VCaP (cell line): ENCODE measurements at regions not wholly inside any gene's neighbourhood (a gene's known extent, or its start where the extent isn't known, plus 50 kb on each side); places are given as distances from the start of the nearest gene placed in this dataset.

ENCODE experiments used
- H3K27ac ChIP-seq: fragments of 450-650 bp; 2 replicates; pipeline ENCODE4 v1.5.1; 2017
- TF ChIP-seq, protein P1 (sequence below): fragments of 450-650 bp; conservative IDR thresholded peaks from 2 replicates; pipeline ENCODE4 v1.5.1; 2017; ENCODE audit warnings: mild to moderate bottlenecking, moderate library complexity

DNA sequence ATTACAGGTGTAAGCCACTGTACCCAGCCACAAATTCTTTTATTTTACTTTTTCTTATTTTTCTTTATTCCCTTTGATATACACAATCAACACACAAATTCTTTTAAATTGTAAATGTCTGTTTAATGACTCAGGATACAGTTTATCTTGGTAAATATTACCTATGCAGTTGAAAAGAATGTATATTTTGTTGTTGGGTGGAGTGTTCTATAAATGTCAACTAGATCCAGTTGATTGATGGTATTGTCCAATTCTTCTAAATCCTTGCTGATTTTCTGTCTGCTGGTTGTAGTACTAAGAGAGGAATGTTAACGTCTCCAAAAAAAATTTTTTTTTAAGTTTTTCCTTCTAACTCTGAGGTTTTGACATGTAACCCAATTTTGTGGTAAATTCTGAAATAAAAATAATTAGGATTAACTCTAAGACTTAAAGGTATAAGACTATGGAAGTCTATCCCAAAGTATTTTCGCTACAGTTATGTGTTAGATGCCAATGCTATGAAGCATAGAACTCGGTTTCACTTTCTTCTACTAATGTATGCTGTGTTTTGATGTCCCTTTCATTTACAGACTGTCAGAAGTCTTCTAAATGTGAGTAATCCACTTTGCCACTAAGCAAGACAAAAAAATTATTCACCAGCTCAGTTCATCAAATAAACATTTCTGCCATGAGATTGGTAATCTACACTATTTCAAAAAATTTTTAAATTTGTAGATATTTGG is 720.2 kb upstream of the C9orf72 start:
- TF ChIP-seq, protein P1, sequence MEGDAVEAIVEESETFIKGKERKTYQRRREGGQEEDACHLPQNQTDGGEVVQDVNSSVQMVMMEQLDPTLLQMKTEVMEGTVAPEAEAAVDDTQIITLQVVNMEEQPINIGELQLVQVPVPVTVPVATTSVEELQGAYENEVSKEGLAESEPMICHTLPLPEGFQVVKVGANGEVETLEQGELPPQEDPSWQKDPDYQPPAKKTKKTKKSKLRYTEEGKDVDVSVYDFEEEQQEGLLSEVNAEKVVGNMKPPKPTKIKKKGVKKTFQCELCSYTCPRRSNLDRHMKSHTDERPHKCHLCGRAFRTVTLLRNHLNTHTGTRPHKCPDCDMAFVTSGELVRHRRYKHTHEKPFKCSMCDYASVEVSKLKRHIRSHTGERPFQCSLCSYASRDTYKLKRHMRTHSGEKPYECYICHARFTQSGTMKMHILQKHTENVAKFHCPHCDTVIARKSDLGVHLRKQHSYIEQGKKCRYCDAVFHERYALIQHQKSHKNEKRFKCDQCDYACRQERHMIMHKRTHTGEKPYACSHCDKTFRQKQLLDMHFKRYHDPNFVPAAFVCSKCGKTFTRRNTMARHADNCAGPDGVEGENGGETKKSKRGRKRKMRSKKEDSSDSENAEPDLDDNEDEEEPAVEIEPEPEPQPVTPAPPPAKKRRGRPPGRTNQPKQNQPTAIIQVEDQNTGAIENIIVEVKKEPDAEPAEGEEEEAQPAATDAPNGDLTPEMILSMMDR: no peak

DNA sequence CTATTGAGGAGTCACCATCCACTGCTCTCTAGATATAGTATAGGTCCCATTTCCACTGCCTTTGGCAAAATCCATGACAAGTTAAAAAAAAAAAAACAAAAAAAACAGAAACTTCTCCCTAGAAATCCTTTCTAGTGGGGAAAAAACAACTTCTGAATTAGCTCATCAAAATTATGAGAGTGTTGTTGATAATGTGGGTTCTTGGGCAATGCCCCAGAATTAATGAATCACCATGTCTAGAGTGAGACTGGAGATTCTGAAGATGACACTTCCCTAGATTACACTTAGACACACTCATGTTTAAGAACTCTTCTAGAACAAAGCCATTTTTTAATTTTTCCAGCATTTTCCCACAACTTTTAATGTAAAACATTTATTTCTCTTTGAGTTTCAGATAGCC is 728.0 kb upstream of the C9orf72 start:
- TF ChIP-seq, protein P1: no peak

More for the DNA sequence above, 720.2 kb upstream of the C9orf72 start:
- H3K27ac ChIP-seq: no peak overlapping the region

DNA sequence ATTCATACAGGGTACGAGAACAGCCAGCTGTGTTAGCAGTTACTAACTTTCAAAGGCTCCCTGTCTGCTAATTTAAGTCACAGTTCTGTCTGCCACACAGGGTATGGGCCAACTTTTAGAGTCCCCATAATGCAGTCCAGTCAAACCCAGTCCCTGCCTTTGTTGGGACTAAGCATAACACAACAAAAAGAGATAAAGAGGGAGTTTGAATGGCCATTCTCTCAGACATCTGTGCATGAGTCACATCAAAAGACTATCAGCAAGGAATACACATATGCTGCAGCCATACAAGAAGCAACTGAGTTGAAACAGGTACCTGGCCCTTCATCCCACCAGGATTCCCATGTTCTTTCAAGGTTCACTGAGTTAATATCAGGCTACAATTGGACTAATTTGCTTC is 744.5 kb upstream of the C9orf72 start:
- TF ChIP-seq, protein P1: no peak

More for the DNA sequence above, 728.0 kb upstream of the C9orf72 start:
- no peak overlapping the region for H3K27ac ChIP-seq

DNA sequence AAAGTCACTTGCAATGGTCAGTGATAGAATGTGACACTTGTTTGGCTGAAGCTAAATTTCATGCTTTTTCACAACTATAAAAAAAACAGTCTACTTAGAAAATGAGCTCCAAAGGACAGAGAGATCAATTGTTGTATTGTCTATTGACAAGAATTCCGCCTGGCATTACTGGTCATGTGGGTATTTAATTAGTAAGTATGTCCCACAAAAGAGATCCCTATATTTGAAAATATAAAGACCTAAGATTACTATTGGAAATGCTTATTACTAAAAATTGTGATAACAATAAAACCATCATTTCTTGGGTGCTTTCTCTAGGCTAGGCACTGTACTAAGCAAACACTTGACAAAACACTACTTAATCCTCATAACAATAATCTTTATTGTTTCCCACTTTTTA is 745.2 kb upstream of the C9orf72 start:
- H3K27ac ChIP-seq: no peak overlapping the region
- TF ChIP-seq, protein P1: no peak

More for the DNA sequence above, 744.5 kb upstream of the C9orf72 start:
- H3K27ac ChIP-seq: no peak overlapping the region

DNA sequence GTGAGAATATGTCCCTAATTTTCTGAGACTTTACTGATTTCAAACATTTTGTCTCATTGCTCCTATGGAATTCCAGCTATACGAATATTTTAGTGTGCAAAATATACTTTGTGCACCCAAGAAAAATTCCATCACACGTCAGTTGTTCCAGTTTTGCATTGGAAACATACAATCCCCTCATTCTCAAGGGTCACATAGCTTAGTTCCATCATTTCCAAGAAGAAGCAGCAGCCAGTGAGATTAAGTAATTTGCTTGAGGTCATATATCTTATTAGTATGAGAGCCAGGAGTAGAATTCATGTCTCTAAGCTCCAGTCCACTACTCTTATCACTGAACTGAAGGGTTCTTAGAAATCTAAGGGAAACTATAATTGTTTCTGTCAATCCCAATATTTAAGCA is 746.7 kb upstream of the C9orf72 start:
- TF ChIP-seq, protein P1: no peak

DNA sequence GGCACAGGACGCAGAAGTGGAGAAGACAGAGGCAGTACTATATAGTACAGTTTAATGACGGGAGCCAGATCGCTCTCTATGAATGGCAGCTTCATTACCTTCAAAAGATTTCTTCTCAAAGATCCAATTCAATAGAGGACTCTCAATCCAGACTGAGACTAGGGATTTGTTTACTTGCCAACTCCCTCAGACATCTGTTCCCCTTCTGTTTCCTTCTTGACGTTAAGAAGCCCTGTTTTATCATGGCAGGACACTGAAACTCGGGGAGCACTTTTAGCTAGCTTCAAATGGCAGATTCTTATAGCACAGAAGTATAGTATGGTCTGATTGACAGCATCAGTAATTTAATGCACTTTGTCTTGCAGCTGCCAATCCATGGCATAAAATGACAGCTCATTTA is 747.3 kb upstream of the C9orf72 start:
- H3K27ac ChIP-seq: no peak overlapping the region
- TF ChIP-seq, protein P1: no peak

More for the DNA sequence above, 746.7 kb upstream of the C9orf72 start:
- H3K27ac ChIP-seq: no peak overlapping the region

DNA sequence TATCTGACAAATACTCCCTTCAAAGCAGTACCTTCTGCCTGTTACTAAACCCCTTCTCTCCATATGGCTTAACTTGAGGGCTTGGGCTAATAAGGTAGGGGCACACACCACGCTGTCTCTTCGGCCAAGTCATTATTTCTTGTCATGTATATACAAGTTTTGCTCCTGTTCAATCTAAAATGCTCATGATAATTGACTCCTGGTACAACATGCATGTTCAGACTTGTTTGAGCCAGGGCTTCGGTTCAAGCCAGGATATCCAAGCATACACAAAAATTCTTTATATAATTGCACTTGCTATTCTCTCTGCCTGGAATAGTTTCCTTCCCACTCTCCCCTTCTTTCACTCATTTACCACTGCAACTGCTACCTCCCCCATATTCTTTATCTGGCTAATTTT is 756.0 kb upstream of the C9orf72 start:
- no peak overlapping the region for H3K27ac ChIP-seq
- TF ChIP-seq, protein P1: no peak
